ENCODE measurements at regions not wholly inside any gene's neighbourhood (a gene's known extent, or its start where the extent isn't known, plus 50 kb on each side); places are given as distances from the start of the nearest gene placed in this dataset.

- Mint-ChIP-seq H3K27ac (no peak overlapping the region), H3K4me1 (no peaks in the 10 kb centered on the region), H3K9me3 (peaks cover 10% of the 10 kb centered on the region), H3K36me3 (ENCODE audit: low read depth) (no peaks in the 10 kb centered on the region), H3K27me3 (ENCODE audit: low read depth, poor library complexity) (peaks cover 9% of the 10 kb centered on the region), H3K4me3 (no peak overlapping the region)
- no peak for DNase-seq
- TF ChIP-seq, protein P1, sequence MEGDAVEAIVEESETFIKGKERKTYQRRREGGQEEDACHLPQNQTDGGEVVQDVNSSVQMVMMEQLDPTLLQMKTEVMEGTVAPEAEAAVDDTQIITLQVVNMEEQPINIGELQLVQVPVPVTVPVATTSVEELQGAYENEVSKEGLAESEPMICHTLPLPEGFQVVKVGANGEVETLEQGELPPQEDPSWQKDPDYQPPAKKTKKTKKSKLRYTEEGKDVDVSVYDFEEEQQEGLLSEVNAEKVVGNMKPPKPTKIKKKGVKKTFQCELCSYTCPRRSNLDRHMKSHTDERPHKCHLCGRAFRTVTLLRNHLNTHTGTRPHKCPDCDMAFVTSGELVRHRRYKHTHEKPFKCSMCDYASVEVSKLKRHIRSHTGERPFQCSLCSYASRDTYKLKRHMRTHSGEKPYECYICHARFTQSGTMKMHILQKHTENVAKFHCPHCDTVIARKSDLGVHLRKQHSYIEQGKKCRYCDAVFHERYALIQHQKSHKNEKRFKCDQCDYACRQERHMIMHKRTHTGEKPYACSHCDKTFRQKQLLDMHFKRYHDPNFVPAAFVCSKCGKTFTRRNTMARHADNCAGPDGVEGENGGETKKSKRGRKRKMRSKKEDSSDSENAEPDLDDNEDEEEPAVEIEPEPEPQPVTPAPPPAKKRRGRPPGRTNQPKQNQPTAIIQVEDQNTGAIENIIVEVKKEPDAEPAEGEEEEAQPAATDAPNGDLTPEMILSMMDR (IDR thresholded peaks at IDR 0.05), result no peak
These were observed 188.2 kb upstream of the SGK1 start for GRCh38 chr6:134506162-134506561.

DNA sequence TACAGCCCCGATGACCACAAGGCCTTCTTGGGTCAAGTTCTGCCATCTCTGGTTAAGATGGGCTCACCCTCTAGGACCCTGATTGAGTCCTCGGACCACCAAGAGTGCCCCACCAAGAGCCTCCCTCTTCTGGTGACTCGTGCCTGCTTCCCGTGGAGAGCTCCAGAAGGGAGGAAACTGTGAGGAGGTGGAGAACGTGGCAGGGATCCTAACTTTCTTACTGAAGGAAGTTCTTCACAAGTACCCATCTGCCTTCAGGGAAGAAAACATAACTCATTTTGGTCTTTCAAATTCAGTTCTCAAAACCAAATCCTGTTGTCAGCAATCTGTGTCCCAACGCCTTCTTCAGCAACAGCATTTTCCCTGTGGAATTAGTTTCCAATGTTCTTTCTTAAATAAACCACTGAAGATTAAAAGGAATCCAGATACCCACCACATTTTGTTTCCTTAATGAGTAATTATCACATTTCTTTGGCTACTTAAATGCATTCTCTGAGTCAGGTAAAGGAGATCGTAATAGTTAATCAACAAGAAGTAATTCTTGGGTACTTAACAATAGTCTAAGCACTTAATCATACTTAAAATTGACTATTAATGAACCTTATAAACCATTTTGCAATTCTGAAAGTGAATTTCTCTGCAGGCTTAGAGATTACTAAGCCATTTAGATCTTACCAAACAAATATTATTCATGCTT, 185.8 kb upstream of the SGK1 start:
- Mint-ChIP-seq H3K4me3 (no peak overlapping the region), H3K36me3 (ENCODE audit: low read depth) (no peaks in the 10 kb centered on the region), H3K4me1 (no peaks in the 10 kb centered on the region), H3K27me3 (ENCODE audit: low read depth, poor library complexity) (peaks cover 9% of the 10 kb centered on the region), H3K27ac (no peak overlapping the region), H3K9me3 (peaks cover 7% of the 10 kb centered on the region)
- no peak for DNase-seq
- TF ChIP-seq, protein P1 (IDR thresholded peaks at IDR 0.05), result no peak

DNA sequence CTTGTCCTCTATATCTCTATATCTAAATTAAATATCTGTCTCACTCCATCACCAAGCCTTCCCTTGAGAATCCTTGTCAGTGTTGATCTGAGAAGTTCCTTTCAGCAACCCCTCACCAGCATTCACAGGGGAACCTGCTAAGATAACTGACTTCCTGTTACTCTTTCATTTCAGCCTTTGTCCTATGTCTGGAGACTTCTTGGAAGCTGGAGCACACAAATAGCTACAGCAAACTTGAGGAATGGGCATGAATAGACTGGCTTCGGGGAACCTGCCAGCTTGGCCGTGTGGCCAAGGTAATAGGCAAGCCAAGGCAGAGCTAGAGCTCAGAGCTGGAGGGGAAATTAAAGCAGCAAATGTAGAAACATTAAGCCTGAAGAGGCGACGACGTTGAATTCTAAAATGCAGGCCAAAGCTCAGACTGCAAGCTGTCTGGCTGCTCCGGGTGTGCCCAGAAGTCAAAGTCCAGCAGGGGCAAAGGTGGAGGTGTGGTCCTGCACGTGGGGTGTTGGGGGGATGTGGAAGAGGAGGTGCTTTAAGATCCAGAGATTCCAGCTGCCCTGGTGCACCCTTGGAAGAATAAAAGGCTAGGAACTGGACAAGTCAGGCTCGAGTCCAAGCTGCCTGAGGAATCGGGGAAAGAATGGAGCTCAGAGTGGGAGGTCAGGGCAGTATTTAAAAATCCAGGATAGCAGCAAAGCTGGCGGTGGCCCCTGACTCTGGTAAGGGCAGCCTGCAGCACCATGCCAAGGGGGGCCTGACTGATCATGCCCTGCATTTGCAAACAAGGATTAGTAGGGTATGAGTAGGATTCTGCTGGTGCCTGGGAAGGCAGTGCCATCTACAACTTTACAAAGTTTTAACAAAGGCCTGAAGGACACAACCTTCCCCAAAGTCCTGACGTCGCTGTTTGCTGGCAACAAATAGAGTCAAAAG, 185.0 kb upstream of the SGK1 start:
- TF ChIP-seq, protein P1 (IDR thresholded peaks at IDR 0.05), result no peak
- H3K9me3 Mint-ChIP-seq, result peaks cover under 1% of the 10 kb centered on the region
- peaks cover 9% of the 10 kb centered on the region for H3K27me3 Mint-ChIP-seq (ENCODE audit: low read depth, poor library complexity)

DNA sequence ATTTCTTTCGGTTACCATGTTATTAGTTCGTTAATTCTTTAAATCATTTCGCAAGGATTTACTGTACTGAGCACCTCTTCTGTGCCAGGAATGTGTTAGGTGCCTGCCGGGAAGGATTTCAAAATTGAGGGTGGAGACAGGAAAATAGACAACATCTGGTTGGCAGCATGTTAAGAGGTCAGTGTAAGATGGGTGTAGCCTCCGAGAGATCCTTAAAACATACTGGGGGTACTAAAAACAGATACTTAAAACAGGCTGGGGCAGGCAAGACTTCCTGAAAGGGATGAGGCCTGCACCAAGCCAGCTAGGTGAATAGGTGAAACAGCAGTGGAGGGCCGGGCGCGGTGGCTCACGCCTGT, 178.0 kb upstream of the SGK1 start:
- TF ChIP-seq, protein P1 (IDR thresholded peaks at IDR 0.05), result no peak
- DNase-seq, result no peak
- peaks cover 5% of the 10 kb centered on the region for H3K9me3 Mint-ChIP-seq
- no peak overlapping the region for H3K27ac Mint-ChIP-seq
- H3K27me3 Mint-ChIP-seq (ENCODE audit: low read depth, poor library complexity), result no peaks in the 10 kb centered on the region
- H3K4me1 Mint-ChIP-seq, result no peaks in the 10 kb centered on the region
- no peak overlapping the region for H3K4me3 Mint-ChIP-seq
- no peaks in the 10 kb centered on the region for H3K36me3 Mint-ChIP-seq (ENCODE audit: low read depth)

More for the DNA sequence above, 185.0 kb upstream of the SGK1 start:
- Mint-ChIP-seq H3K27ac (no peak overlapping the region), H3K4me1 (no peaks in the 10 kb centered on the region), H3K36me3 (ENCODE audit: low read depth) (no peaks in the 10 kb centered on the region), H3K4me3 (no peak overlapping the region)
- DNase-seq, result no peak

DNA sequence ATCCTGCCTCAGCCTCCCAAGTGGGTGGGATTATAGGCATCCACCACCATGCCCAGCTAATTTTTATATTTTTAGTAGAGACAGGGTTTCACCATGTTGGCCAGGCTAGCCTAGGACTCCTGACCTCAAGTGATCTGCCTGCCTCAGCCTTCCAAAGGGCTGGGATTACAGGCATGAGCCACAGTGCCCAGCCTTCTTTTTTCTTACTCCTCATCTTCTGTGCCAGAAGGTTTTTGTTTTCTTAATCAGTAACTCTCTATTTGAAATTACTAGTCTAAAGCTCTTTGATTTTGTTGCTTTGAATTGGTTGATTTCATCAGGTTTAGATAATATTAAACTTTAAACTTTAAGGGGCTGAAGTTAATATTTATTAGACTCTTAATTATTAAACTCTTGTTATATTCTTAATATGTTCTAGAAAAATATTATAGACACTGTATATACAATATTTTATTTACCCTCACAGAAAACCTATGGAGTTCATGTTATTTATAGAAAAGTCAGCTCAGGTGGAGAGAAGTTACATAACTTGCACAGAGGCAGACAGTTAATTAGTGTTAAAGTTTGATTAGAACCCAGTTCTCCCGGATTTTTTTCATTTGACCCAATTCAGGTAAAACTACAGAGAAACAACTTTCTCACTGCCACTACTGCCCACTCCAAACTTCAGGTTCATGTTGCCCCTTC, 177.4 kb upstream of the SGK1 start:
- Mint-ChIP-seq H3K36me3 (ENCODE audit: low read depth) (no peaks in the 10 kb centered on the region), H3K4me3 (no peak overlapping the region), H3K4me1 (no peaks in the 10 kb centered on the region), H3K27me3 (ENCODE audit: low read depth, poor library complexity) (no peaks in the 10 kb centered on the region), H3K27ac (no peak overlapping the region), H3K9me3 (peaks cover 5% of the 10 kb centered on the region)
- TF ChIP-seq, protein P1 (IDR thresholded peaks at IDR 0.05), result no peak
- no peak for DNase-seq
